ENCODE measurements at regions not wholly inside any gene's neighbourhood (a gene's known extent, or its start where the extent isn't known, plus 50 kb on each side); places are given as distances from the start of the nearest gene placed in this dataset.

- TF ChIP-seq CTCF (conservative IDR thresholded peaks at IDR 0.05 in 1 of 2, IDR thresholded peaks at IDR 0.05 in 1 of 2; ENCODE audit: low read depth in 1 of 2, low read length in 2 of 2) (no peak), EZH2 (IDR thresholded peaks at IDR 0.05; ENCODE audit: low read length, missing control alignments) (no peak)
Measured at GRCh38 chr15:31474059-31474868, 147.6 kb downstream of the KLF13 start.
